Caco-2 (cell line): ENCODE measurements at regions not wholly inside any gene's neighbourhood (a gene's known extent, or its start where the extent isn't known, plus 50 kb on each side); places are given as distances from the start of the nearest gene placed in this dataset.

Experiments used
- BruUV-seq: library from RNA; stranded (reverse); fragments of 400-500 nt; replicated peaks from 2 replicates; lab custom pipeline; 2021; lab: Mats Ljungman, UMichigan
- CTCF ChIA-PET: fragments of 300-600 bp; sonication (Branson Sonifier 250); formaldehyde crosslinking; loops from one replicate; lab custom pipeline; 2022; ENCODE audit warnings: antibody characterized with exemption; lab: Charles Lee
- POLR2A ChIA-PET: fragments of 300-600 bp; sonication (Branson Sonifier 250); formaldehyde crosslinking; loops from one replicate; lab custom pipeline; 2022; ENCODE audit warnings: antibody characterized with exemption; lab: Charles Lee
- DNase-seq, 2 experiments: peaks; one replicate each; pipeline versions ENCODE4 v3.0.0 to v3.0.0-alpha.2; 2020 to 2022
- H3K27me3 ChIP-seq: replicated peaks from 2 replicates; pipeline ENCODE4 v1.6.0; 2011; ENCODE audit warnings: low read length; ENCODE audit not compliant: control insufficient read depth, insufficient read depth
- H3K36me3 ChIP-seq: 2 replicates; pipeline ENCODE4 v1.5.1; 2011; ENCODE audit warnings: low read length; ENCODE audit not compliant: control insufficient read depth, insufficient read depth
- H3K4me1 ChIP-seq: fragments of 250-450 bp; sonication (Bioruptor Pico); 2 replicates; pipeline ENCODE4 v1.5.1; 2020; ENCODE audit warnings: mild to moderate bottlenecking
- H3K4me3 ChIP-seq: 2 replicates; pipeline ENCODE4 v1.5.1; 2011; ENCODE audit warnings: low read depth, mild to moderate bottlenecking, control low read depth, low read length
- H3K9me3 ChIP-seq: fragments of 250-450 bp; sonication (Bioruptor Pico); 2 replicates; pipeline ENCODE4 v1.5.1; 2020; ENCODE audit warnings: mild to moderate bottlenecking, moderate library complexity
- H3K27ac Mint-ChIP-seq: one replicate; pipeline ENCODE4 v1.8.0; 2022; ENCODE audit warnings: mixed read lengths; ENCODE audit not compliant: unreplicated experiment
- H3K27me3 Mint-ChIP-seq: one replicate; pipeline ENCODE4 v1.8.0; 2022; ENCODE audit warnings: mixed read lengths; ENCODE audit not compliant: insufficient read depth, unreplicated experiment
- H3K36me3 Mint-ChIP-seq: one replicate; pipeline ENCODE4 v1.8.0; 2022; ENCODE audit warnings: mild to moderate bottlenecking, mixed read lengths; ENCODE audit not compliant: insufficient read depth, unreplicated experiment
- H3K4me1 Mint-ChIP-seq: one replicate; pipeline ENCODE4 v1.8.0; 2022; ENCODE audit warnings: low read depth, mixed read lengths; ENCODE audit not compliant: unreplicated experiment
- H3K4me3 Mint-ChIP-seq: one replicate; pipeline ENCODE4 v1.8.0; 2022; ENCODE audit warnings: mild to moderate bottlenecking, moderate library complexity, mixed read lengths; ENCODE audit not compliant: unreplicated experiment
- H3K9me3 Mint-ChIP-seq: one replicate; pipeline ENCODE4 v1.8.0; 2022; ENCODE audit warnings: mixed read lengths; ENCODE audit not compliant: unreplicated experiment
- intact Hi-C: fragments of 100-400 bp; cut with micrococcal nuclease; formaldehyde crosslinking; loops from one replicate; pipeline ENCODE4 v1.10.0; 2022; ENCODE audit not compliant: unreplicated experiment
- TF ChIP-seq, protein P1 (sequence below), 2 experiments: fragments of 200-600 bp in 1 of 2; IDR thresholded peaks; 1 replicate in 1 of 2; 2 replicates in 1 of 2; pipeline versions ENCODE4 v1.5.1 to v1.8.0; 2011 to 2022; ENCODE audit warnings: antibody characterized with exemption in 1 of 2, control low read depth in 1 of 2, inconsistent platforms in 1 of 2, low read depth in 1 of 2, low read length in 1 of 2, mild to moderate bottlenecking in 1 of 2, moderate library complexity in 1 of 2; ENCODE audit not compliant: insufficient read depth in 1 of 2, severe bottlenecking in 1 of 2, unreplicated experiment in 1 of 2

DNA sequence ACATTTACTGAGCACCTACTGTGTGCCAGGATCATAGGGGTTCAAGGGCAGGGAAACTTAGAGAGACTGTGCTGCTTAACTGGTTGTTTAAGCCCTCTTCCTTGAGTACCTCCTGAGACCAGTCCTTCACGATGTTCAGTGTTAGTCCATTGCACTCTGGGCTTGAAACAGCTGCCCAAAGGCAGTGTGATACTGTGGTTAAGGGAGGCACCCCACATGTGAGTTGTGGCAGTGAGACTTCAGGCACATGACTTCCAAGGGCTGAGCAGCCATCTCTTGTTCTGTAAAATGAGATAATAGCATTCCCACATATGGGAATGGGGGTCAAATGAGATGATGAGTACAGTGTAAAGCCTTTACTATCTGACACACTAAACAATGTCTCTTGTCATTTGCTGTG lies 75.1 kb downstream of the LINGO1 start:
- ChIA-PET POLR2A (no interaction called here), CTCF (interaction anchor here (1.0 kb wide), 2 partner anchors 14 kb away, joined by 3 to 4 read pairs; no protein-coding TSS in a partner anchor)
- no peaks in the 10 kb centered on the region for H3K27me3 Mint-ChIP-seq
- intact Hi-C loops, result no loop called here
- no peaks in the 10 kb centered on the region for H3K36me3 Mint-ChIP-seq
- Histone ChIP-seq H3K9me3 (no peaks in the 10 kb centered on the region), H3K27me3 (no peaks in the 10 kb centered on the region), H3K4me1 (no peaks in the 10 kb centered on the region), H3K36me3 (no peaks in the 10 kb centered on the region), H3K4me3 (no peak overlapping the region)
- no peak overlapping the region for H3K27ac Mint-ChIP-seq
- TF ChIP-seq, protein P1, sequence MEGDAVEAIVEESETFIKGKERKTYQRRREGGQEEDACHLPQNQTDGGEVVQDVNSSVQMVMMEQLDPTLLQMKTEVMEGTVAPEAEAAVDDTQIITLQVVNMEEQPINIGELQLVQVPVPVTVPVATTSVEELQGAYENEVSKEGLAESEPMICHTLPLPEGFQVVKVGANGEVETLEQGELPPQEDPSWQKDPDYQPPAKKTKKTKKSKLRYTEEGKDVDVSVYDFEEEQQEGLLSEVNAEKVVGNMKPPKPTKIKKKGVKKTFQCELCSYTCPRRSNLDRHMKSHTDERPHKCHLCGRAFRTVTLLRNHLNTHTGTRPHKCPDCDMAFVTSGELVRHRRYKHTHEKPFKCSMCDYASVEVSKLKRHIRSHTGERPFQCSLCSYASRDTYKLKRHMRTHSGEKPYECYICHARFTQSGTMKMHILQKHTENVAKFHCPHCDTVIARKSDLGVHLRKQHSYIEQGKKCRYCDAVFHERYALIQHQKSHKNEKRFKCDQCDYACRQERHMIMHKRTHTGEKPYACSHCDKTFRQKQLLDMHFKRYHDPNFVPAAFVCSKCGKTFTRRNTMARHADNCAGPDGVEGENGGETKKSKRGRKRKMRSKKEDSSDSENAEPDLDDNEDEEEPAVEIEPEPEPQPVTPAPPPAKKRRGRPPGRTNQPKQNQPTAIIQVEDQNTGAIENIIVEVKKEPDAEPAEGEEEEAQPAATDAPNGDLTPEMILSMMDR (IDR thresholded peaks at IDR 0.05; ENCODE audit: insufficient read depth in 1 of 2, low read depth in 1 of 2, low read length in 1 of 2, severe bottlenecking in 1 of 2, unreplicated experiment in 1 of 2), result no peak
- no peaks in the 10 kb centered on the region for H3K9me3 Mint-ChIP-seq
- H3K4me1 Mint-ChIP-seq, result peaks cover 8% of the 10 kb centered on the region
- no TSS peak for BruUV-seq
- H3K4me3 Mint-ChIP-seq, result no peak overlapping the region
- no peak for DNase-seq

DNA sequence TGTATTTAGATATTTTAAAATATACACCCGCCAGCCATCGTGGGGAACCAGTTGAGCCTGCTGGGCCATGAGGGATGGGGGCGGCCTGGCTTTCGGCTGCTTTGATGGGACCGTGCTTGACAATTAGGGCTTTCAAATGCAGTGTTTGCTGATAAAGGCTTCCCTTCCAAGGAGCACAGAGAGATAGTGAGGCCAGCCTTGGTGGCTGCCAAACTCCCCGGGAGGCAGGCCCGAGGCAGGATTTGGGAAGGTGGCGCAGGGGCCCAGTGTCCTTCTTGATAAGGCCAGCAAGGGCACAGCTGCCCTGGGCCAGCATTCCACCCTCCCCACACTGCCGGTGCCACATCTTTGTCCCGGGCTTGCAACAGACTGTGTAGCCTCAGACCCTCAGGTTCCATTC lies 75.6 kb downstream of the LINGO1 start:
- POLR2A ChIA-PET, result no interaction called here

GRCh38 chr15:77556622-77557021 lies 76.1 kb downstream of the LINGO1 start:
- BruUV-seq, result no TSS peak
- TF ChIP-seq, protein P1 (IDR thresholded peaks at IDR 0.05; ENCODE audit: insufficient read depth in 1 of 2, low read depth in 1 of 2, low read length in 1 of 2, severe bottlenecking in 1 of 2, unreplicated experiment in 1 of 2), result no peak
- POLR2A ChIA-PET, result no interaction called here
- H3K4me1 Mint-ChIP-seq, result peaks cover 8% of the 10 kb centered on the region
- intact Hi-C loops, result no loop called here
- H3K27ac Mint-ChIP-seq, result no peak overlapping the region
- Histone ChIP-seq H3K36me3 (no peaks in the 10 kb centered on the region), H3K27me3 (no peaks in the 10 kb centered on the region), H3K4me3 (no peak overlapping the region), H3K4me1 (no peaks in the 10 kb centered on the region), H3K9me3 (no peaks in the 10 kb centered on the region)
- no peak for DNase-seq
- H3K27me3 Mint-ChIP-seq, result no peaks in the 10 kb centered on the region
- H3K4me3 Mint-ChIP-seq, result no peak overlapping the region
- H3K9me3 Mint-ChIP-seq, result no peaks in the 10 kb centered on the region
- CTCF ChIA-PET, result interaction anchor here (1.0 kb wide), 1 partner anchor 13 kb away, joined by 3 read pairs; no protein-coding TSS in a partner anchor
- H3K36me3 Mint-ChIP-seq, result no peaks in the 10 kb centered on the region

More for the DNA sequence above, 75.6 kb downstream of the LINGO1 start:
- no peaks in the 10 kb centered on the region for H3K27me3 ChIP-seq
- no peaks in the 10 kb centered on the region for H3K36me3 Mint-ChIP-seq
- no TSS peak for BruUV-seq
- no peaks in the 10 kb centered on the region for H3K9me3 Mint-ChIP-seq
- intact Hi-C loops, result no loop called here
- no peaks in the 10 kb centered on the region for H3K9me3 ChIP-seq
- TF ChIP-seq, protein P1 (IDR thresholded peaks at IDR 0.05; ENCODE audit: insufficient read depth in 1 of 2, low read depth in 1 of 2, low read length in 1 of 2, severe bottlenecking in 1 of 2, unreplicated experiment in 1 of 2), result no peak
- no peaks in the 10 kb centered on the region for H3K4me1 ChIP-seq
- no peak for DNase-seq
- H3K27ac Mint-ChIP-seq, result no peak overlapping the region
- no peak overlapping the region for H3K4me3 ChIP-seq
- no peaks in the 10 kb centered on the region for H3K27me3 Mint-ChIP-seq
- peaks cover 8% of the 10 kb centered on the region for H3K4me1 Mint-ChIP-seq
- no peaks in the 10 kb centered on the region for H3K36me3 ChIP-seq
- H3K4me3 Mint-ChIP-seq, result no peak overlapping the region
- CTCF ChIA-PET, result interaction anchor here (1.0 kb wide), 1 partner anchor 14 kb away, joined by 3 read pairs; no protein-coding TSS in a partner anchor
